ENCODE measurements at regions not wholly inside any gene's neighbourhood (a gene's known extent, or its start where the extent isn't known, plus 50 kb on each side); places are given as distances from the start of the nearest gene placed in this dataset.

DNA sequence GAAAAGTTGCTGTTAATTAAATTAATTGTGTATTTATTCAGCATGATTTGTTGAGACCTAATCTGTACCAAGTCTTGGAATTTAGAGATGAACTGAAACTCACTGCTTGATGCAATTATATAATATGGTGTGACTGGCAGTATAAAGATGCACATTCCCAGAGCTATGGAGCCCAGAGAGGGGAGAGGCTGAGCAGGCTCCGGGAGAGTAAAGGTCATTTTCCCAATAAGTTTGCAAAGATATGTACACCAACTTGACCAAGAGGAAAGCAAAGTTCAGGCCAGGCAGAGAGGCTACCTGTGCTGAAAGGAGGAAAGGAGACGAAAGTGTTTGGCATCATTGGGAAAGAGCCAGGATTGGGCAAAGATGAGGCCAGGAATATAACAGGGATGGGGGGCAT, 271.7 kb upstream of the KLF4 start:
- Histone ChIP-seq H3K27me3 (ENCODE audit: control insufficient read depth in 4 of 4, insufficient read depth in 4 of 4, low read length in 3 of 4) (no peaks in the 10 kb centered on the region), H3K9ac (ENCODE audit: low read depth in 1 of 2, low read length in 2 of 2) (no peak overlapping the region), H3K9me3 (ENCODE audit: control insufficient read depth in 4 of 4, low read length in 3 of 4) (no peaks in the 10 kb centered on the region), H3K4me3 (ENCODE audit: low read depth in 1 of 3, low read length in 3 of 3) (no peak overlapping the region), H3K27ac (ENCODE audit: low read depth in 1 of 2, low read length in 2 of 2) (no peak overlapping the region), H3K36me3 (ENCODE audit: control insufficient read depth in 4 of 4, insufficient read depth in 3 of 4, low read depth in 1 of 4, low read length in 3 of 4) (no peaks in the 10 kb centered on the region), H3K4me1 (ENCODE audit: control insufficient read depth in 4 of 4, insufficient read depth in 4 of 4, low read length in 3 of 4) (no peaks in the 10 kb centered on the region)
- peak; percentile 1 for TF ChIP-seq NR2F2 (IDR thresholded peaks at IDR 0.05)
- TF ChIP-seq, protein P1, sequence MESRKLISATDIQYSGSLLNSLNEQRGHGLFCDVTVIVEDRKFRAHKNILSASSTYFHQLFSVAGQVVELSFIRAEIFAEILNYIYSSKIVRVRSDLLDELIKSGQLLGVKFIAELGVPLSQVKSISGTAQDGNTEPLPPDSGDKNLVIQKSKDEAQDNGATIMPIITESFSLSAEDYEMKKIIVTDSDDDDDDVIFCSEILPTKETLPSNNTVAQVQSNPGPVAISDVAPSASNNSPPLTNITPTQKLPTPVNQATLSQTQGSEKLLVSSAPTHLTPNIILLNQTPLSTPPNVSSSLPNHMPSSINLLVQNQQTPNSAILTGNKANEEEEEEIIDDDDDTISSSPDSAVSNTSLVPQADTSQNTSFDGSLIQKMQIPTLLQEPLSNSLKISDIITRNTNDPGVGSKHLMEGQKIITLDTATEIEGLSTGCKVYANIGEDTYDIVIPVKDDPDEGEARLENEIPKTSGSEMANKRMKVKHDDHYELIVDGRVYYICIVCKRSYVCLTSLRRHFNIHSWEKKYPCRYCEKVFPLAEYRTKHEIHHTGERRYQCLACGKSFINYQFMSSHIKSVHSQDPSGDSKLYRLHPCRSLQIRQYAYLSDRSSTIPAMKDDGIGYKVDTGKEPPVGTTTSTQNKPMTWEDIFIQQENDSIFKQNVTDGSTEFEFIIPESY (IDR thresholded peaks at IDR 0.05) = no peak
- no peak for DNase-seq (ENCODE audit: low spot score)
- WGBS = 48% methylated on average over 2 of the region's 2 CpGs

DNA sequence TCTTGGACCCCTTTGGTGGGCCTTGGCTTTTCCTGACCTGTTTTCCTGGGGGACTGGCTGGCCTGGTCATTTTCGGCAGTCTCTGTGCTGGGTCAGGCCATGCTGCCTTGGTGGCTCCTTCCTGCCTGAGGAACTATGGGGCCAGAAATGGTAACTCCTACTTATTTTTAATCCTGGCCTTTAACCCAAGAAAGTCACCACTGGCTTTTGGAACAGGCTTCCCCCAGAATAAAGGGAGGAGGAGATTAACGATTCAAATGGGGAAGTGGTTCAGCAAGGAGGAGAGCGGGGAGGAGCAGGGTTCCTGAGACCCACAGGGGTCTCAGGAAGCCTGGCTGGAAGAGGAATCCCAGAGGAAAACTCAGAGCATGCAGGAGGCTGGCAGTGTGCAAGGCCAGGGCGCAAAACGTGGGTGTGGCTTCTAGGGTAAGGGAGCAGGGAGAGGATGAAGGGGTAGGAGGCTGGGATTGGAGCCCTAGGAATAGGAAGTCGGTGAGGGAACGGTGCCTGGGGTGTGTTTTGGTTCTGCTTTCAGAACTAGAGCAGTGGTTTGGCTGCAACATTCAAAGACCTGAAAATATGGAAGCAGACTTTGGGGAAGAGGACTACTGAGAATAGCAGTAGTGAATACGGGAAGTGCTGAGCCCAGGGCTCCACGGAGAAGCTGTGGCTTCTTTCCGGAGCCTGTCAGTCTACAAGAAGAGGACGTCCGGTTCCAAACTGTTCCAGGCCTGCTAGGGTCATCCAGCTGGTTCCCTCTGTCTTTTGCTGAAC, 271.1 kb upstream of the KLF4 start:
- H3K4me3 ChIP-seq (ENCODE audit: low read depth in 1 of 3, low read length in 3 of 3) = no peak overlapping the region
- peak overlapping the region in 1 of 2 donors; percentile 56 for H3K27ac ChIP-seq (ENCODE audit: low read depth in 1 of 2, low read length in 2 of 2)
- no peak overlapping the region for H3K9ac ChIP-seq (ENCODE audit: low read depth in 1 of 2, low read length in 2 of 2)
- DNase-seq (ENCODE audit: low spot score) = no peak
- 68% methylated on average over 12 of the region's 12 CpGs for WGBS
- TF ChIP-seq GABPA (IDR thresholded peaks at IDR 0.05 in 1 of 2, conservative IDR thresholded peaks at IDR 0.05 in 1 of 2) = no peak
- TF ChIP-seq REST (IDR thresholded peaks at IDR 0.05) = peak; percentile 11
- TF ChIP-seq RXRA (IDR thresholded peaks at IDR 0.05) = peak; percentile 6 to 7
- peak; percentile 24 for TF ChIP-seq SP1 (IDR thresholded peaks at IDR 0.05)
- no peak for TF ChIP-seq HNF4A (conservative IDR thresholded peaks at IDR 0.05)
- TF ChIP-seq NR2F2 (IDR thresholded peaks at IDR 0.05) = peak; percentile 52
- peak in 1 of 2 donors; percentile 21 for TF ChIP-seq RAD21 (IDR thresholded peaks at IDR 0.05)
- no peak for TF ChIP-seq EGR1 (IDR thresholded peaks at IDR 0.05; ENCODE audit: low read depth in 2 of 2)
- no peaks in the 10 kb centered on the region for H3K4me1 ChIP-seq (ENCODE audit: control insufficient read depth in 4 of 4, insufficient read depth in 4 of 4, low read length in 3 of 4)
- H3K36me3 ChIP-seq (ENCODE audit: control insufficient read depth in 4 of 4, insufficient read depth in 3 of 4, low read depth in 1 of 4, low read length in 3 of 4) = no peaks in the 10 kb centered on the region
- H3K27me3 ChIP-seq (ENCODE audit: control insufficient read depth in 4 of 4, insufficient read depth in 4 of 4, low read length in 3 of 4) = no peaks in the 10 kb centered on the region
- no peaks in the 10 kb centered on the region for H3K9me3 ChIP-seq (ENCODE audit: control insufficient read depth in 4 of 4, low read length in 3 of 4)

DNA sequence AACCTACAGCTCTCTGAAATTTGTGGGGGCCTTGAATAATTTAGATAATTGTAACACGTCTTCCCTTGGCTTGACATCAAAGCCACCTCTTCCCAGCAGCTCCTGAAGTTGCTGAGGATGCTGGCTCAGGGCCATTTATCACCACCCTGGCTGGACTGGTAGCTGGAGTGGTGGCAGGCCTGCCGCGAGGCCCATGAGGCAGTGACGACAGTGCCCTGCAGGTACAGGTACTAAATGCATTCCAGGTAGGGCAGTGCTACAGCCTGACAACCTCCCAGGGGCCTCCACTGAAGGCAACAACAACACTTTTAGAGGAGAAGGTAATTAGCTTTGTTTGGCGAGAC, 270.2 kb upstream of the KLF4 start:
- no peak overlapping the region for H3K27ac ChIP-seq (ENCODE audit: low read depth in 1 of 2, low read length in 2 of 2)
- H3K9ac ChIP-seq (ENCODE audit: low read depth in 1 of 2, low read length in 2 of 2) = no peak overlapping the region
- TF ChIP-seq YY1 (IDR thresholded peaks at IDR 0.05) = no peak
- TF ChIP-seq HNF4G (IDR thresholded peaks at IDR 0.05) = no peak
- TF ChIP-seq FOXA2 (IDR thresholded peaks at IDR 0.05) = no peak
- no peak for TF ChIP-seq FOXA1 (IDR thresholded peaks at IDR 0.05)
- TF ChIP-seq HNF4A (conservative IDR thresholded peaks at IDR 0.05) = no peak
- TF ChIP-seq CTCF (IDR thresholded peaks at IDR 0.05; ENCODE audit: low read depth, low read length, missing input control) = no peak
- TF ChIP-seq GABPA (IDR thresholded peaks at IDR 0.05 in 1 of 2, conservative IDR thresholded peaks at IDR 0.05 in 1 of 2) = no peak
- no peak for TF ChIP-seq SP1 (IDR thresholded peaks at IDR 0.05)
- TF ChIP-seq EGR1 (IDR thresholded peaks at IDR 0.05; ENCODE audit: low read depth in 2 of 2) = no peak
- TF ChIP-seq ATF3 (IDR thresholded peaks at IDR 0.05) = no peak
- TF ChIP-seq RXRA (IDR thresholded peaks at IDR 0.05) = no peak
- no peak for TF ChIP-seq RAD21 (IDR thresholded peaks at IDR 0.05)
- H3K4me1 ChIP-seq (ENCODE audit: control insufficient read depth in 4 of 4, insufficient read depth in 4 of 4, low read length in 3 of 4) = no peaks in the 10 kb centered on the region
- no peak overlapping the region for H3K4me3 ChIP-seq (ENCODE audit: low read depth in 1 of 3, low read length in 3 of 3)
- no peak for DNase-seq (ENCODE audit: low spot score)
- no peaks in the 10 kb centered on the region for H3K9me3 ChIP-seq (ENCODE audit: control insufficient read depth in 4 of 4, low read length in 3 of 4)
- 96% methylated on average over 5 of the region's 5 CpGs for WGBS
- no peaks in the 10 kb centered on the region for H3K36me3 ChIP-seq (ENCODE audit: control insufficient read depth in 4 of 4, insufficient read depth in 3 of 4, low read depth in 1 of 4, low read length in 3 of 4)
- no peaks in the 10 kb centered on the region for H3K27me3 ChIP-seq (ENCODE audit: control insufficient read depth in 4 of 4, insufficient read depth in 4 of 4, low read length in 3 of 4)
